A673 (cell line): ENCODE measurements at regions not wholly inside any gene's neighbourhood (a gene's known extent, or its start where the extent isn't known, plus 50 kb on each side); places are given as distances from the start of the nearest gene placed in this dataset.

Experiments
- BruUV-seq: library from RNA; stranded (reverse); fragments of 400-500 nt; replicated peaks from 2 replicates; lab custom pipeline; 2021; lab: Mats Ljungman, UMichigan
- CTCF ChIA-PET: fragments of 300-600 bp; sonication (Branson Sonifier 250); formaldehyde crosslinking; loops from one replicate; lab custom pipeline; 2022; ENCODE audit warnings: antibody characterized with exemption; lab: Charles Lee
- POLR2A ChIA-PET: fragments of 300-600 bp; sonication (Branson Sonifier 250); formaldehyde crosslinking; loops from one replicate; lab custom pipeline; 2022; ENCODE audit warnings: antibody characterized with exemption; ENCODE audit not compliant: low non-redundant PET; lab: Charles Lee
- DNase-seq: peaks from one replicate; pipeline ENCODE4 v3.0.0-alpha.2; 2015; ENCODE audit warnings: low spot score
- H3K27ac ChIP-seq: fragments of 200-600 bp; sonication (generic); 2 replicates; pipeline ENCODE4 v1.5.1; 2016; ENCODE audit warnings: mixed run types, low read depth, mild to moderate bottlenecking, mixed read lengths, antibody characterized with exemption, low read length; ENCODE audit not compliant: poor library complexity, severe bottlenecking
- H3K27me3 ChIP-seq: fragments of 200-600 bp; sonication (generic); replicated peaks from 2 replicates; pipeline ENCODE4 v1.6.1; 2017; ENCODE audit warnings: mixed run types, low read depth, mild to moderate bottlenecking, mixed read lengths, antibody characterized with exemption, low read length; ENCODE audit not compliant: insufficient read depth, poor library complexity
- H3K36me3 ChIP-seq: fragments of 200-600 bp; sonication (generic); 2 replicates; pipeline ENCODE4 v1.6.1; 2016; ENCODE audit warnings: mixed run types, mild to moderate bottlenecking, mixed read lengths, antibody characterized with exemption, low read length; ENCODE audit not compliant: insufficient read depth, poor library complexity, severe bottlenecking
- H3K4me1 ChIP-seq: fragments of 200-600 bp; sonication (generic); 2 replicates; pipeline ENCODE4 v1.6.1; 2017; ENCODE audit warnings: mixed run types, mild to moderate bottlenecking, mixed read lengths, antibody characterized with exemption, low read length; ENCODE audit not compliant: insufficient read depth, poor library complexity, severe bottlenecking
- H3K4me3 ChIP-seq: fragments of 200-600 bp; sonication (generic); 2 replicates; pipeline ENCODE4 v1.5.1; 2016; ENCODE audit warnings: low read depth, mixed run types, mild to moderate bottlenecking, mixed read lengths, low read length; ENCODE audit not compliant: poor library complexity, severe bottlenecking
- H3K9me3 ChIP-seq: fragments of 200-600 bp; sonication (generic); 2 replicates; pipeline ENCODE4 v1.6.1; 2016; ENCODE audit warnings: mixed run types, low read depth, mild to moderate bottlenecking, mixed read lengths, antibody characterized with exemption, low read length; ENCODE audit not compliant: poor library complexity, severe bottlenecking
- CTCF ChIP-seq: fragments of 300-800, 200-600 bp; sonication (generic); conservative IDR thresholded peaks from 2 replicates; pipeline ENCODE4 v1.5.1; 2017; ENCODE audit warnings: low read depth, mild to moderate bottlenecking, antibody characterized with exemption, low read length, moderate library complexity, mixed read lengths
- EZH2 ChIP-seq: fragments of 200-600 bp; sonication (generic); IDR thresholded peaks from 2 replicates; pipeline ENCODE4 v1.6.1; 2017; ENCODE audit warnings: borderline replicate concordance, low read depth, mild to moderate bottlenecking, mixed read lengths, antibody characterized with exemption, low read length; ENCODE audit not compliant: poor library complexity, severe bottlenecking
- intact Hi-C: fragments of 100-400 bp; cut with micrococcal nuclease; formaldehyde crosslinking; loops from one replicate; pipeline ENCODE4 v1.10.0; 2022; ENCODE audit not compliant: unreplicated experiment

GRCh38 chr9:115598751-115599150, 480.8 kb upstream of the TNC start:
- intact Hi-C loops: loop anchor here (5.0 kb wide), 1 partner anchor 384 kb away; no protein-coding TSS in a partner anchor
- peaks cover 62% of the 10 kb centered on the region for H3K4me1 ChIP-seq
- H3K36me3 ChIP-seq: peaks cover 11% of the 10 kb centered on the region
- BruUV-seq: no TSS peak
- TF ChIP-seq CTCF (no peak), EZH2 (no peak)
- H3K27ac ChIP-seq: peak overlapping the region; percentile 99
- H3K9me3 ChIP-seq: no peaks in the 10 kb centered on the region
- ChIA-PET POLR2A (no interaction called here), CTCF (no interaction called here)
- no peaks in the 10 kb centered on the region for H3K27me3 ChIP-seq
- H3K4me3 ChIP-seq: peak overlapping the region; percentile 60
- DNase-seq: no peak

GRCh38 chr9:115599898-115600297, 481.9 kb upstream of the TNC start:
- H3K27me3 ChIP-seq: no peaks in the 10 kb centered on the region
- ChIA-PET CTCF (no interaction called here), POLR2A (no interaction called here)
- DNase-seq: no peak
- BruUV-seq: no TSS peak
- no peak for TF ChIP-seq EZH2
- no peak for TF ChIP-seq CTCF
- H3K9me3 ChIP-seq: no peaks in the 10 kb centered on the region
- peaks cover 50% of the 10 kb centered on the region for H3K4me1 ChIP-seq
- peak overlapping the region; percentile 0 for H3K4me3 ChIP-seq
- intact Hi-C loops: loop anchor here (5.0 kb wide), 1 partner anchor 382 kb away; no protein-coding TSS in a partner anchor
- H3K27ac ChIP-seq: peak overlapping the region; percentile 33
- peaks cover 23% of the 10 kb centered on the region for H3K36me3 ChIP-seq

GRCh38 chr9:115601434-115601833, 483.5 kb upstream of the TNC start:
- Histone ChIP-seq H3K4me1 (peaks cover 40% of the 10 kb centered on the region), H3K27ac (peak overlapping the region; percentile 25), H3K4me3 (no peak overlapping the region), H3K27me3 (no peaks in the 10 kb centered on the region), H3K9me3 (no peaks in the 10 kb centered on the region), H3K36me3 (peaks cover 38% of the 10 kb centered on the region)
- POLR2A ChIA-PET: no interaction called here
- DNase-seq: no peak
- intact Hi-C loops: no loop called here
- TF ChIP-seq EZH2 (no peak), CTCF (no peak)
- CTCF ChIA-PET: interaction anchor here (1.4 kb wide), 1 partner anchor 8 kb away, joined by 5 read pairs; no protein-coding TSS in a partner anchor
- no TSS peak for BruUV-seq
